PC-3 (cell line): ENCODE measurements at regions not wholly inside any gene's neighbourhood (a gene's known extent, or its start where the extent isn't known, plus 50 kb on each side); places are given as distances from the start of the nearest gene placed in this dataset.

Experiments used
- ATAC-seq: fragments of 200-7000 bp; cut with Tn5 transposase; 2 replicates; pipeline ENCODE4 v1.9.1; 2020; ENCODE audit warnings: mild to moderate bottlenecking, moderate library complexity
- BruUV-seq: library from RNA; stranded (reverse); fragments of 400-500 nt; replicated peaks from 2 replicates; lab custom pipeline; 2021; lab: Mats Ljungman, UMichigan
- CTCF ChIA-PET: fragments of 300-600 bp; sonication (Branson Sonifier 250); formaldehyde crosslinking; loops from one replicate; lab custom pipeline; 2022; ENCODE audit warnings: antibody characterized with exemption; lab: Charles Lee
- POLR2A ChIA-PET: fragments of 300-600 bp; sonication (Branson Sonifier 250); formaldehyde crosslinking; loops from one replicate; lab custom pipeline; 2022; ENCODE audit warnings: antibody characterized with exemption; ENCODE audit not compliant: unreplicated experiment; lab: Charles Lee
- DNase-seq: peaks from one replicate; pipeline ENCODE4 v3.0.0-alpha.2; 2015
- H2AFZ ChIP-seq: fragments of 300-600 bp; sonication (generic); 2 replicates; pipeline ENCODE4 v1.6.0; 2016; ENCODE audit warnings: antibody characterized with exemption, low read length
- H3F3A ChIP-seq: fragments of 300-600 bp; sonication (generic); one replicate; pipeline ENCODE4 v1.6.0; 2017; ENCODE audit warnings: antibody characterized with exemption, low read length, control low read depth, mild to moderate bottlenecking; ENCODE audit not compliant: unreplicated experiment
- H3K27ac ChIP-seq: fragments of 300-600 bp; sonication (generic); 2 replicates; pipeline ENCODE4 v1.5.1; 2016; ENCODE audit warnings: mild to moderate bottlenecking, low read length
- H3K27me3 ChIP-seq: fragments of 300-600 bp; sonication (generic); 2 replicates; pipeline ENCODE4 v1.6.1; 2016; ENCODE audit warnings: low read length, mixed read lengths
- H3K36me3 ChIP-seq: fragments of 300-600 bp; sonication (generic); 2 replicates; pipeline ENCODE4 v1.6.1; 2016; ENCODE audit warnings: low read depth, mixed run types, low read length, mixed read lengths
- H3K4me1 ChIP-seq: fragments of 300-600 bp; sonication (generic); 2 replicates; pipeline ENCODE4 v1.5.1; 2016; ENCODE audit warnings: low read length; ENCODE audit not compliant: insufficient read depth
- H3K4me2 ChIP-seq: fragments of 300-600 bp; sonication (generic); 2 replicates; pipeline ENCODE4 v1.6.0; 2016; ENCODE audit warnings: low read length
- H3K4me3 ChIP-seq: fragments of 300-600 bp; sonication (generic); 2 replicates; pipeline ENCODE4 v1.5.1; 2016; ENCODE audit warnings: mild to moderate bottlenecking, low read length, mixed read lengths
- H3K79me2 ChIP-seq: fragments of 300-600 bp; sonication (generic); 2 replicates; pipeline ENCODE4 v1.6.1; 2017; ENCODE audit warnings: low read length, mixed read lengths
- H3K9ac ChIP-seq: fragments of 300-600 bp; sonication (generic); 2 replicates; pipeline ENCODE4 v1.6.0; 2016; ENCODE audit warnings: mild to moderate bottlenecking, low read length
- H3K9me2 ChIP-seq: fragments of 300-600 bp; sonication (generic); replicated peaks from 2 replicates; pipeline ENCODE4 v1.6.1; 2016; ENCODE audit warnings: mixed run types, low read length, mixed read lengths
- H3K9me3 ChIP-seq: fragments of 300-600 bp; sonication (generic); 2 replicates; pipeline ENCODE4 v1.6.1; 2016; ENCODE audit warnings: low read length, mixed read lengths
- H4K20me1 ChIP-seq: fragments of 300-600 bp; sonication (generic); 2 replicates; pipeline ENCODE4 v1.6.1; 2016; ENCODE audit warnings: low read length, mixed read lengths
- CTCF ChIP-seq: fragments of 300-600 bp; sonication (generic); conservative IDR thresholded peaks from 2 replicates; pipeline ENCODE4 v1.5.1; 2017; ENCODE audit warnings: antibody characterized with exemption, low read depth, mild to moderate bottlenecking, low read length
- EZH2 ChIP-seq: fragments of 300-600 bp; sonication (generic); IDR thresholded peaks from one replicate; pipeline ENCODE4 v1.6.1; 2017; ENCODE audit warnings: antibody characterized with exemption, mild to moderate bottlenecking, low read length; ENCODE audit not compliant: unreplicated experiment
- EZH2phosphoT487 ChIP-seq: fragments of 300-600 bp; sonication (generic); IDR thresholded peaks from 2 replicates; pipeline ENCODE4 v1.6.1; 2018; ENCODE audit warnings: mild to moderate bottlenecking, antibody characterized with exemption, low read length, borderline replicate concordance
- intact Hi-C: fragments of 100-400 bp; cut with micrococcal nuclease; formaldehyde crosslinking; loops from 2 replicates; pipeline ENCODE4 v1.9.0; 2023

GRCh38 chr4:42751587-42751986, 94.7 kb upstream of the ATP8A1 start:
- no peaks in the 10 kb centered on the region for H3K27me3 ChIP-seq
- H2AFZ ChIP-seq = no peak overlapping the region
- TF ChIP-seq EZH2 = no peak
- TF ChIP-seq CTCF = no peak
- TF ChIP-seq EZH2phosphoT487 = no peak
- no peaks in the 10 kb centered on the region for H3K4me1 ChIP-seq
- ATAC-seq = no peak
- H4K20me1 ChIP-seq = no peaks in the 10 kb centered on the region
- H3K36me3 ChIP-seq = no peaks in the 10 kb centered on the region
- no peak overlapping the region for H3K4me3 ChIP-seq
- DNase-seq = no peak
- H3K4me2 ChIP-seq = no peak overlapping the region
- intact Hi-C loops = loop anchor here (2.0 kb wide), 1 partner anchor 183 kb away; no protein-coding TSS in a partner anchor
- BruUV-seq = no TSS peak
- POLR2A ChIA-PET = no interaction called here
- no peaks in the 10 kb centered on the region for H3F3A ChIP-seq
- H3K9me2 ChIP-seq = no peaks in the 10 kb centered on the region
- CTCF ChIA-PET = no interaction called here
- H3K9ac ChIP-seq = no peak overlapping the region
- no peaks in the 10 kb centered on the region for H3K9me3 ChIP-seq
- H3K27ac ChIP-seq = no peak overlapping the region
- no peaks in the 10 kb centered on the region for H3K79me2 ChIP-seq

DNA sequence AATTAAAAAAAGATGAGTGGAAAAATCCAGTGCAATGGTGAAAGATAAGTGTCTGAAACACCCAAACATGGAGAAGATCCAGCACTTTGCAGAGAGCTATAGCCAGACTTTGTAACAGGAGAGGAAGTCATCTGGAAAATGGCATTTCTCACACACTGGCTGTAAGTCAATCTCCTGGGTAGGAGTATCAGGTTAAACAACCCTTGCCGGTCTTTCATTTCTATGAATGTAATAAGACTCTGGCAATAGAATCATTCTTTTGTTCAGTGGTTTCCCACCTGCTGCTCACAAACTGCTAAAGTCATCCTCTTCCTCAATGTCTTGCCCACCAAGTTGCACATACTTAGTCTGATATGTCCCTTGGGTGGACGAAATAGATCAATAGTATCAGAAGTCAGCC, 94.0 kb upstream of the ATP8A1 start:
- DNase-seq (no peak), ATAC-seq (no peak)
- H2AFZ ChIP-seq = no peak overlapping the region
- no peak overlapping the region for H3K4me2 ChIP-seq
- no peak overlapping the region for H3K9ac ChIP-seq
- H4K20me1 ChIP-seq = no peaks in the 10 kb centered on the region
- no peaks in the 10 kb centered on the region for H3F3A ChIP-seq
- H3K9me2 ChIP-seq = no peaks in the 10 kb centered on the region
- POLR2A ChIA-PET = interaction anchor here (0.6 kb wide), 1 partner anchor 95 kb away, joined by 3 read pairs; no protein-coding TSS in a partner anchor
- H3K27me3 ChIP-seq = no peaks in the 10 kb centered on the region
- no peaks in the 10 kb centered on the region for H3K9me3 ChIP-seq
- no peak overlapping the region for H3K4me3 ChIP-seq
- H3K27ac ChIP-seq = no peak overlapping the region
- BruUV-seq = no TSS peak
- CTCF ChIA-PET = no interaction called here
- TF ChIP-seq EZH2 = no peak
- TF ChIP-seq CTCF = no peak
- TF ChIP-seq EZH2phosphoT487 = no peak
- H3K36me3 ChIP-seq = no peaks in the 10 kb centered on the region
- no peaks in the 10 kb centered on the region for H3K79me2 ChIP-seq
- intact Hi-C loops = loop anchor here (2.0 kb wide), 1 partner anchor 182 kb away; no protein-coding TSS in a partner anchor
- H3K4me1 ChIP-seq = no peaks in the 10 kb centered on the region

GRCh38 chr4:42750091-42750490, 93.2 kb upstream of the ATP8A1 start:
- H3K27me3 ChIP-seq = no peaks in the 10 kb centered on the region
- CTCF ChIA-PET = interaction anchor here (1.1 kb wide), 1 partner anchor 181 kb away, joined by 8 read pairs; no protein-coding TSS in a partner anchor
- no peaks in the 10 kb centered on the region for H3K9me3 ChIP-seq
- POLR2A ChIA-PET = no interaction called here
- TF ChIP-seq CTCF (peak; percentile 36; the same call in 1 of the 2 replicates), EZH2phosphoT487 (no peak)
- no peaks in the 10 kb centered on the region for H3K79me2 ChIP-seq
- H3K36me3 ChIP-seq = no peaks in the 10 kb centered on the region
- ATAC-seq (peak; percentile 37), DNase-seq (peak; percentile 31)
- no peaks in the 10 kb centered on the region for H4K20me1 ChIP-seq
- H3K4me3 ChIP-seq = no peak overlapping the region
- BruUV-seq = no TSS peak
- no peak overlapping the region for H2AFZ ChIP-seq
- H3K4me2 ChIP-seq = no peak overlapping the region
- no peaks in the 10 kb centered on the region for H3F3A ChIP-seq
- H3K9ac ChIP-seq = no peak overlapping the region
- no peaks in the 10 kb centered on the region for H3K9me2 ChIP-seq
- no peak overlapping the region for H3K27ac ChIP-seq
- no peaks in the 10 kb centered on the region for H3K4me1 ChIP-seq
- intact Hi-C loops = loop anchor here (2.0 kb wide), 1 partner anchor 181 kb away; no protein-coding TSS in a partner anchor
